Fibroblast of the aortic adventitia (primary cell): ENCODE measurements at regions not wholly inside any gene's neighbourhood (a gene's known extent, or its start where the extent isn't known, plus 50 kb on each side); places are given as distances from the start of the nearest gene placed in this dataset.

Experiments used
- DNase-seq: peaks from one replicate; pipeline ENCODE4 v3.0.0-alpha.2; 2010; ENCODE audit warnings: low read depth
- H3K4me3 ChIP-seq: 2 replicates; pipeline ENCODE4 v1.5.1; 2011; ENCODE audit warnings: low read depth, mild to moderate bottlenecking, control low read depth, low read length, moderate library complexity
- TF ChIP-seq, protein P1 (sequence below): IDR thresholded peaks from 2 replicates; pipeline ENCODE4 v1.5.1; 2011; ENCODE audit warnings: mild to moderate bottlenecking, low read length, control low read depth, inconsistent platforms; ENCODE audit not compliant: insufficient read depth

- TF ChIP-seq, protein P1, sequence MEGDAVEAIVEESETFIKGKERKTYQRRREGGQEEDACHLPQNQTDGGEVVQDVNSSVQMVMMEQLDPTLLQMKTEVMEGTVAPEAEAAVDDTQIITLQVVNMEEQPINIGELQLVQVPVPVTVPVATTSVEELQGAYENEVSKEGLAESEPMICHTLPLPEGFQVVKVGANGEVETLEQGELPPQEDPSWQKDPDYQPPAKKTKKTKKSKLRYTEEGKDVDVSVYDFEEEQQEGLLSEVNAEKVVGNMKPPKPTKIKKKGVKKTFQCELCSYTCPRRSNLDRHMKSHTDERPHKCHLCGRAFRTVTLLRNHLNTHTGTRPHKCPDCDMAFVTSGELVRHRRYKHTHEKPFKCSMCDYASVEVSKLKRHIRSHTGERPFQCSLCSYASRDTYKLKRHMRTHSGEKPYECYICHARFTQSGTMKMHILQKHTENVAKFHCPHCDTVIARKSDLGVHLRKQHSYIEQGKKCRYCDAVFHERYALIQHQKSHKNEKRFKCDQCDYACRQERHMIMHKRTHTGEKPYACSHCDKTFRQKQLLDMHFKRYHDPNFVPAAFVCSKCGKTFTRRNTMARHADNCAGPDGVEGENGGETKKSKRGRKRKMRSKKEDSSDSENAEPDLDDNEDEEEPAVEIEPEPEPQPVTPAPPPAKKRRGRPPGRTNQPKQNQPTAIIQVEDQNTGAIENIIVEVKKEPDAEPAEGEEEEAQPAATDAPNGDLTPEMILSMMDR: no peak
- no peak for DNase-seq
- no peak overlapping the region for H3K4me3 ChIP-seq
These were observed 1279.2 kb upstream of the AUTS2 start for GRCh38 chr7:68319061-68319460.

DNA sequence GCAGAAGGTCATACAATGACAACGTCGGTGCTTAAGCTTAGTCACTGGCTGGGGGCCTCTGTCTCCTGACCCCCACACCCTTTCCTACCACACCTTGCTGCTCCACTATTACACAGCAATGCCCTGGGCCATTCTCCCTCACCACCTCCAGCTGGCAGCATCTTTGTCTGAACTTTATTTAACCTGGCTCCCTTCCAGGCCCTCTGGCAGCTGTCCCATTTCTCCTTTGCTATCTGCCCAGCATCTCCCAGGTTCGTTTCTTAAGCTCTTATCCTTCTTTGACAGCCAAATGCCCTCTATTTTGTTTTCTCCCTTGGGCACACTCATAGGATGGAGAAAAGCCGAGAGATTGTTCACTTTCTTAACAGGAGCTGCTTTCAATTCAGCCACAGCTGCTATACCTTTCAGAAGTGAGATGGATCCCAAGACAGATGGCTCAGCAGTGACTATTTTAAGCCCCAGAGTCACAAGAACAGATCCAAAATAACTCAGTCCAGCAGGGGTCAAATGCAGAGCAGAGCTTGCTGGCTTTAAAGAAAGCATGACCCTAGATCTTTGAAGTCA, 1277.1 kb upstream of the AUTS2 start:
- no peak overlapping the region for H3K4me3 ChIP-seq
- TF ChIP-seq, protein P1: no peak
- DNase-seq: no peak

DNA sequence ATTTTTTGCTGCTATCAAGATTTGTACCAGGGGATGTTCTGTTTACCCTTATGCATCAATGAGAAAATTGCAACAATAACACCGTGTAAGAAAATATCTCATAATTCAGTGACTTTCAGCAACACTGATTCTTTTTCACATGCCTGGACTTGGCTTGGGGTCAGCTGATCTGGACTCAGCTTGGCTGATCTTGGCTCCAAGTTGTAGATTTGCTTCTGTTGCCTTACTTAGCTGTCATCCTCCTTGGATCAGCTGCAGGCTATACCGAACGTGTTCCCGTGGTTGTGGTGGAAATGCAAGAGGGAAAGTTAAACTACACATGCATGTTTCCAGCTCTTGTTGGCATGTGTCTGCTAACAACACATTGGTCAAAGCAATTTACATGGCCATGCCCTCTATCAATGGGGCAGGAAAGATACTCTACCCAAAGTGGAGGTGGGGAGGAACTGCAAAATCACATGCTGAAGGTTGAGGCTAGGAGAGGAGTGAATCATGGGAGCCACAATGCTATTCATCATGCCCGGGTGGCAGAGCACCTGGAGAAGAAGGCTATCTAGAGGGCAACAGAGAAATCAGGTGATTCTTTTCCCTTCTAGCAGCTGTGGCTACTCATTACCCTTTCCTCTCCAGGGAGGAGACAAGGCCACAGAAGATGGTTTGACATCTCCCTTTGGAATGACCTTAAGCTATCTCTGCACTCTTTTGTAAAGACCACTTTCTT, 1276.3 kb upstream of the AUTS2 start:
- no peak for DNase-seq
- H3K4me3 ChIP-seq: no peak overlapping the region
- TF ChIP-seq, protein P1: no peak

GRCh38 chr7:68324621-68325020, 1273.7 kb upstream of the AUTS2 start:
- no peak overlapping the region for H3K4me3 ChIP-seq
- DNase-seq: no peak
- TF ChIP-seq, protein P1: no peak

- TF ChIP-seq, protein P1: no peak
- no peak for DNase-seq
- H3K4me3 ChIP-seq: no peak overlapping the region
These were observed 1264.1 kb upstream of the AUTS2 start for GRCh38 chr7:68334216-68334615.

DNA sequence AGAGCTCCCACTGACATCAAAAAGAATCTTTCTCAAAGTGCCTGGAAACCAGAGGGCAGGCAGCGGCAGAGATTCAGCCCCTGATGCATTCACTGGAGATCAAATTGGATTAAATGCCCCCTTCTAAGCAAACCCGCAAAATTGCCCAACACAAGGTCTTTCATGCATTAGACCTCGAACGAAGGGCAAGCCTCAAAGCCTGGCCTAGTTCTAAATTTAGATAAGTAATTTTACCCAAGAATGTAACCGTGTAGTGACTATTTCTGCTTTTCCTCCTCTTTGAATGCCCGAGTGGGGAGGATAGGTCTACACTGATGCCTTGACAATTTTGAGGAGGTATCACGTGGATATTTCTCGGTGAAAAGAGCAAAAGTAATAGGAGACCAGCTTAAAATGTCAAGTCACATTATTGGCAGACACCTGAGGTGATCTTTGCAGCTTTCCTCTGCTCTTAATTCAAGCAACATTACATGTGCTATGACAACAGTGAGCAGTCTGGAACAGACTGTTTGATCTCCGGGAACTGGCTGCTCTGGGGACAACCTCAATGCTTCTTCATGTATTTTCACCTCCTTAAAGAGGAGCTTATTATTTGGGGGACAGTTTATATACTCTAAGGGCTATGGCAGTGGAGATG, 1263.5 kb upstream of the AUTS2 start:
- no peak for DNase-seq
- H3K4me3 ChIP-seq: no peak overlapping the region
- TF ChIP-seq, protein P1: no peak
